DOHH2 (cell line): ENCODE measurements at regions not wholly inside any gene's neighbourhood (a gene's known extent, or its start where the extent isn't known, plus 50 kb on each side); places are given as distances from the start of the nearest gene placed in this dataset.

Experiments used
- H3F3A ChIP-seq: fragments of 200-600 bp; sonication (generic), shearing (Covaris generic); 2 replicates; pipeline ENCODE4 v1.6.0; 2016; ENCODE audit warnings: antibody characterized with exemption, mild to moderate bottlenecking; ENCODE audit not compliant: control insufficient read depth, insufficient read depth
- H3K27ac ChIP-seq: fragments of 200-600 bp; sonication (generic); 2 replicates; pipeline ENCODE4 v1.5.1; 2014; ENCODE audit warnings: low read depth, mild to moderate bottlenecking, low read length, moderate library complexity
- H3K27me3 ChIP-seq: fragments of 200-600 bp; sonication (generic); 2 replicates; pipeline ENCODE4 v1.6.1; 2014; ENCODE audit warnings: mild to moderate bottlenecking, low read length, mixed read lengths; ENCODE audit not compliant: control insufficient read depth
- H3K36me3 ChIP-seq: fragments of 200-600 bp; sonication (generic); 2 replicates; pipeline ENCODE4 v1.6.1; 2014; ENCODE audit warnings: mild to moderate bottlenecking, low read length, moderate library complexity, mixed read lengths; ENCODE audit not compliant: control insufficient read depth
- H3K4me1 ChIP-seq: fragments of 200-600 bp; sonication (generic); 2 replicates; pipeline ENCODE4 v1.6.1; 2014; ENCODE audit warnings: mild to moderate bottlenecking, low read length, mixed read lengths; ENCODE audit not compliant: control insufficient read depth
- H3K4me2 ChIP-seq: fragments of 200-600 bp; sonication (generic); 2 replicates; pipeline ENCODE4 v1.6.0; 2014; ENCODE audit warnings: mild to moderate bottlenecking, low read length, moderate library complexity
- H3K4me3 ChIP-seq: fragments of 200-600 bp; sonication (generic); 2 replicates; pipeline ENCODE4 v1.5.1; 2014; ENCODE audit warnings: mild to moderate bottlenecking, low read length, mixed read lengths
- H3K79me2 ChIP-seq: fragments of 200-600 bp; sonication (generic); 2 replicates; pipeline ENCODE4 v1.6.1; 2014; ENCODE audit warnings: mild to moderate bottlenecking, low read length, mixed read lengths; ENCODE audit not compliant: control insufficient read depth
- H3K9me2 ChIP-seq: fragments of 200-600 bp; sonication (generic); replicated peaks from 2 replicates; pipeline ENCODE4 v1.6.1; 2014; ENCODE audit warnings: mild to moderate bottlenecking, low read length, mixed read lengths; ENCODE audit not compliant: control insufficient read depth
- H3K9me3 ChIP-seq: fragments of 200-600 bp; sonication (generic); 2 replicates; pipeline ENCODE4 v1.6.1; 2014; ENCODE audit warnings: antibody characterized with exemption, low read length, mixed read lengths; ENCODE audit not compliant: control insufficient read depth, insufficient read depth
- H4K20me1 ChIP-seq: fragments of 200-600 bp; sonication (generic); 2 replicates; pipeline ENCODE4 v1.6.0; 2014; ENCODE audit warnings: low read depth, mild to moderate bottlenecking, antibody characterized with exemption, low read length, moderate library complexity; ENCODE audit not compliant: control insufficient read depth, insufficient read depth
- CTCF ChIP-seq: fragments of 200-600 bp; sonication (generic); IDR thresholded peaks from one replicate; pipeline ENCODE4 v1.5.1; 2014; ENCODE audit warnings: antibody characterized with exemption, mild to moderate bottlenecking, low read depth, low read length; ENCODE audit not compliant: poor library complexity, severe bottlenecking
- EZH2phosphoT487 ChIP-seq: fragments of 200-600 bp; sonication (generic); IDR thresholded peaks from 2 replicates; pipeline ENCODE4 v1.6.1; 2017; ENCODE audit warnings: borderline replicate concordance, mild to moderate bottlenecking, antibody characterized with exemption, low read length, moderate library complexity, mixed read lengths

GRCh38 chr2:60318544-60318943, 234.9 kb downstream of the BCL11A start:
- no peaks in the 10 kb centered on the region for H4K20me1 ChIP-seq
- peaks cover 37% of the 10 kb centered on the region for H3F3A ChIP-seq
- no peaks in the 10 kb centered on the region for H3K79me2 ChIP-seq
- H3K27me3 ChIP-seq = no peaks in the 10 kb centered on the region
- H3K4me3 ChIP-seq = peak overlapping the region; percentile 49
- no peaks in the 10 kb centered on the region for H3K9me3 ChIP-seq
- peak overlapping the region; percentile 76 for H3K27ac ChIP-seq
- peaks cover 74% of the 10 kb centered on the region for H3K4me1 ChIP-seq
- H3K9me2 ChIP-seq = no peaks in the 10 kb centered on the region
- H3K4me2 ChIP-seq = peak overlapping the region; percentile 74
- no peaks in the 10 kb centered on the region for H3K36me3 ChIP-seq
- TF ChIP-seq CTCF (peak; percentile 28), EZH2phosphoT487 (no peak)

DNA sequence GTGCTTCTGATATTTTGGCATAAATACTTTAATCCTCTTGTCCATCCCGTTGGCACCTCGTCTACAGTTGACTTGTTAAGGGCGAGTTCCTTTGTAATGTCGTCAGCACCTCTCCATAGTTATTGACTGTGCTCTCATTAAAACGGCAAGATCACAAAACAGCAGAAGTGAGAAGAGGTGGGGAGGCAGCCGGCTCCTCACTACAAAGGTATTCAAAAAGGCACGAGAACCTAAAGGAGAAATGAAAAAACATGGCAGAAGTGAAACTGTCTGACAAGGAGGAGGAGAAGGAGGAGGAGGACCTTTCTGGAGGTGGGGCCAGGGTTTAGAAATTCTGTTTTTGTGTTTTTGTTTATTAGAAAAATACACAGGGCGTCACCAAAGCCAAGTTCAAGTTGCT, 235.6 kb downstream of the BCL11A start:
- no peaks in the 10 kb centered on the region; the same call in 1 of the 2 replicates for H3K36me3 ChIP-seq
- peak overlapping the region; percentile 49 for H3K4me3 ChIP-seq
- no peaks in the 10 kb centered on the region for H4K20me1 ChIP-seq
- H3F3A ChIP-seq = peaks cover 37% of the 10 kb centered on the region
- H3K79me2 ChIP-seq = no peaks in the 10 kb centered on the region
- H3K4me2 ChIP-seq = peak overlapping the region; percentile 74
- no peak for TF ChIP-seq CTCF
- no peak for TF ChIP-seq EZH2phosphoT487
- H3K9me2 ChIP-seq = no peaks in the 10 kb centered on the region
- H3K9me3 ChIP-seq = no peaks in the 10 kb centered on the region
- H3K4me1 ChIP-seq = peaks cover 81% of the 10 kb centered on the region
- peak overlapping the region; percentile 76 for H3K27ac ChIP-seq
- no peaks in the 10 kb centered on the region for H3K27me3 ChIP-seq

DNA sequence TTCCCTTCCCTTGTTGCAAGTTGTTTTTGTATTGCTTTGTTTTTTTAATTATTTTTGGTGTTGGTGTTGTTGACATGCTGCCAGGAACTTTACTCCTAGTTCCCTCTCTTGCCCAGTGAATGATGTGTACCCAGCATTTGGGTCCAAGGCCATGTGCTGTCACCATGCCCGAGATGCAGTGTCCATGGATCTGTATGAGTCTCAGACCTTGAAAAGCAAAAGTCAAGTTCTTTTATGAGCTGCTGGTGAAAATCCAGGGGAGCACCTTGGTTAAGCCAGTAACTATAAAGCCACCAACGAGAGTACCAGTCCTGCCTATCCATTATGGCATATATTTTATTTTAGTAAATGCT, 236.4 kb downstream of the BCL11A start:
- H3K9me3 ChIP-seq = no peaks in the 10 kb centered on the region
- H3K4me2 ChIP-seq = peak overlapping the region; percentile 74
- H3K9me2 ChIP-seq = no peaks in the 10 kb centered on the region
- no peaks in the 10 kb centered on the region for H4K20me1 ChIP-seq
- peaks cover 89% of the 10 kb centered on the region for H3K4me1 ChIP-seq
- no peaks in the 10 kb centered on the region for H3K27me3 ChIP-seq
- peaks cover 37% of the 10 kb centered on the region for H3F3A ChIP-seq
- H3K4me3 ChIP-seq = peak overlapping the region; percentile 49
- H3K27ac ChIP-seq = peak overlapping the region; percentile 76
- no peaks in the 10 kb centered on the region; the same call in 1 of the 2 replicates for H3K36me3 ChIP-seq
- no peaks in the 10 kb centered on the region for H3K79me2 ChIP-seq
- TF ChIP-seq EZH2phosphoT487 (no peak), CTCF (no peak)
